ENCODE measurements at regions not wholly inside any gene's neighbourhood (a gene's known extent, or its start where the extent isn't known, plus 50 kb on each side); places are given as distances from the start of the nearest gene placed in this dataset.

DNA sequence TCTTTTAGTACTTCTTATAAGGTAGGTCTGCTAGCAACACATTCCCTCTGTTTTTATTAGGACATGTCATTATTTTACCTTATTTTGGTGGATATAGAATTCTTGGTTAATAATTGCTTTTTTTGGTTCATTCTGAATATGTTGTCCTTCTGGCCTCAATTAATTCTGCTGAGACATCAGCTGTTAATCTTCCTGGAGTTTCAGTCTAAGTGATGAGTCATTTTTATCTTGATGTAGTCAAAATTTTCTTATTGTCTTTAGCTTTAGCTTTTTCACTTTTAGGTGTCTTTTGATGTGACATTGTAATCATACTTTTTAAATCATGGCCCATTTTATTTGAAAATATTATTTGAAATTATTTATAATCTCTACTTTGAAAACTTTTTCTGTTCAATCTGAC, 104.9 kb upstream of the PMCH start:
- Histone ChIP-seq H3K18ac (ENCODE audit: extremely low read depth, low read length) (no peak overlapping the region), H3K4me1 (replicated peaks in 1 of 4; ENCODE audit: control insufficient read depth in 3 of 4, insufficient read depth in 4 of 4, low read length in 3 of 4) (no peaks in the 10 kb centered on the region), H3K23me2 (ENCODE audit: low read depth, low read length) (no peaks in the 10 kb centered on the region), H3K14ac (ENCODE audit: insufficient read length) (no peak overlapping the region), H3K79me2 (ENCODE audit: control insufficient read depth in 1 of 2, insufficient read depth in 2 of 2, low read length in 2 of 2) (no peaks in the 10 kb centered on the region), H2AK5ac (ENCODE audit: low read depth, low read length) (no peak overlapping the region), H2BK120ac (replicated peaks; ENCODE audit: low read depth, low read length) (no peak overlapping the region), H3K27ac (ENCODE audit: low read depth, low read length) (no peak overlapping the region), H3K9me3 (ENCODE audit: insufficient read depth in 2 of 2, low read depth in 1 of 2, low read length in 1 of 2) (peaks cover 6 to 7% of the 10 kb centered on the region in 2 experiments; a peak in 1 of 4 replicates), H3K56ac (replicated peaks; ENCODE audit: insufficient read length, low read depth, low read length) (no peak overlapping the region), H3K4ac (replicated peaks; ENCODE audit: insufficient read length, low read depth, low read length) (no peak overlapping the region), H4K91ac (replicated peaks; ENCODE audit: insufficient read length, low read length) (no peak overlapping the region), H3K79me1 (ENCODE audit: low read depth, low read length) (no peaks in the 10 kb centered on the region), H2BK15ac (ENCODE audit: low read length) (no peak overlapping the region), H3K36me3 (ENCODE audit: control insufficient read depth in 2 of 4, insufficient read depth in 4 of 4, low read length in 3 of 4) (no peaks in the 10 kb centered on the region; a peak in 1 of 8 replicates), H2BK12ac (ENCODE audit: low read depth, low read length) (no peak overlapping the region), H3K9ac (replicated peaks in 1 of 4; ENCODE audit: extremely low read depth in 1 of 4, low read depth in 3 of 4, low read length in 3 of 4) (no peak overlapping the region), H3K23ac (ENCODE audit: insufficient read length) (no peak overlapping the region), H2AFZ (ENCODE audit: low read length) (no peak overlapping the region), H4K8ac (ENCODE audit: extremely low read depth, insufficient read depth, low read length) (no peak overlapping the region), H3K27me3 (replicated peaks in 1 of 4; ENCODE audit: control insufficient read depth in 3 of 4, extremely low read depth in 1 of 4, insufficient read depth in 3 of 4, low read length in 3 of 4) (no peaks in the 10 kb centered on the region), H3K4me3 (ENCODE audit: extremely low read depth in 1 of 4, insufficient read depth in 2 of 4, low read depth in 3 of 4, low read length in 4 of 4) (no peak overlapping the region), H2BK20ac (ENCODE audit: low read length) (no peak overlapping the region), H4K20me1 (replicated peaks in 1 of 2; ENCODE audit: control insufficient read depth in 1 of 2, insufficient read depth in 2 of 2, low read length in 2 of 2) (no peaks in the 10 kb centered on the region), H3K4me2 (ENCODE audit: insufficient read depth in 1 of 2, low read depth in 2 of 2, low read length in 2 of 2) (no peak overlapping the region), H2BK5ac (ENCODE audit: low read depth, low read length) (no peak overlapping the region), H4K5ac (ENCODE audit: insufficient read length, low read depth, low read length) (no peak overlapping the region)
- ChIA-PET POLR2A (ENCODE audit: partially characterized antibody) (no interaction called here), CTCF (ENCODE audit: partially characterized antibody) (interaction anchor here (1.3 kb wide), 1 partner anchor 181 kb away, joined by 3 read pairs; no protein-coding TSS in a partner anchor)
- DNase-seq (ENCODE audit: low read depth in 1 of 2, low spot score in 2 of 2) (no peak), FAIRE-seq (no peak)
- TF ChIP-seq, protein P1, sequence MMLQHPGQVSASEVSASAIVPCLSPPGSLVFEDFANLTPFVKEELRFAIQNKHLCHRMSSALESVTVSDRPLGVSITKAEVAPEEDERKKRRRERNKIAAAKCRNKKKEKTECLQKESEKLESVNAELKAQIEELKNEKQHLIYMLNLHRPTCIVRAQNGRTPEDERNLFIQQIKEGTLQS (IDR thresholded peaks at IDR 0.05; ENCODE audit: insufficient read depth, low read depth, low read length) = no peak
- TF ChIP-seq SP1 (IDR thresholded peaks at IDR 0.05; ENCODE audit: low read depth, low read length) (no peak), CHD2 (IDR thresholded peaks at IDR 0.05; ENCODE audit: low read length) (no peak)
